ENCODE measurements at regions not wholly inside any gene's neighbourhood (a gene's known extent, or its start where the extent isn't known, plus 50 kb on each side); places are given as distances from the start of the nearest gene placed in this dataset.

GRCh38 chr5:174426388-174426787, 298.0 kb upstream of the MSX2 start:
- H3K4me3 ChIP-seq (ENCODE audit: control insufficient read depth, low read depth, low read length), result no peak overlapping the region
- TF ChIP-seq CTCF (IDR thresholded peaks at IDR 0.05; ENCODE audit: control insufficient read depth, insufficient read depth, low read depth, low read length, missing control alignments), result no peak
- no peak for DNase-seq (ENCODE audit: low read depth)

GRCh38 chr5:174426851-174427250, 297.5 kb upstream of the MSX2 start:
- H3K4me3 ChIP-seq (ENCODE audit: control insufficient read depth, low read depth, low read length), result no peak overlapping the region
- DNase-seq (ENCODE audit: low read depth), result no peak
- TF ChIP-seq CTCF (IDR thresholded peaks at IDR 0.05; ENCODE audit: control insufficient read depth, insufficient read depth, low read depth, low read length, missing control alignments), result no peak

- no peak for TF ChIP-seq CTCF (IDR thresholded peaks at IDR 0.05; ENCODE audit: control insufficient read depth, insufficient read depth, low read depth, low read length, missing control alignments)
- DNase-seq (ENCODE audit: low read depth), result no peak
- H3K4me3 ChIP-seq (ENCODE audit: control insufficient read depth, low read depth, low read length), result no peak overlapping the region
Observed at GRCh38 chr5:174427304-174427703, 297.1 kb upstream of the MSX2 start.

GRCh38 chr5:174428895-174429294, 295.5 kb upstream of the MSX2 start:
- DNase-seq (ENCODE audit: low read depth), result no peak
- no peak overlapping the region for H3K4me3 ChIP-seq (ENCODE audit: control insufficient read depth, low read depth, low read length)
- no peak for TF ChIP-seq CTCF (IDR thresholded peaks at IDR 0.05; ENCODE audit: control insufficient read depth, insufficient read depth, low read depth, low read length, missing control alignments)

GRCh38 chr5:174430940-174431339, 293.4 kb upstream of the MSX2 start:
- no peak for TF ChIP-seq CTCF (IDR thresholded peaks at IDR 0.05; ENCODE audit: control insufficient read depth, insufficient read depth, low read depth, low read length, missing control alignments)
- no peak for DNase-seq (ENCODE audit: low read depth)
- no peak overlapping the region for H3K4me3 ChIP-seq (ENCODE audit: control insufficient read depth, low read depth, low read length)

- no peak overlapping the region for H3K4me3 ChIP-seq (ENCODE audit: control insufficient read depth, low read depth, low read length)
- TF ChIP-seq CTCF (IDR thresholded peaks at IDR 0.05; ENCODE audit: control insufficient read depth, insufficient read depth, low read depth, low read length, missing control alignments), result no peak
- no peak for DNase-seq (ENCODE audit: low read depth)
Observed at GRCh38 chr5:174431504-174431903, 292.9 kb upstream of the MSX2 start.

GRCh38 chr5:174433098-174433497, 291.3 kb upstream of the MSX2 start:
- DNase-seq (ENCODE audit: low read depth), result no peak
- no peak overlapping the region for H3K4me3 ChIP-seq (ENCODE audit: control insufficient read depth, low read depth, low read length)
- no peak for TF ChIP-seq CTCF (IDR thresholded peaks at IDR 0.05; ENCODE audit: control insufficient read depth, insufficient read depth, low read depth, low read length, missing control alignments)

All from AG09309 (cell line).